GM13976 (cell line): ENCODE measurements at regions not wholly inside any gene's neighbourhood (a gene's known extent, or its start where the extent isn't known, plus 50 kb on each side); places are given as distances from the start of the nearest gene placed in this dataset.

Experiments
- DNase-seq: peaks from one replicate; pipeline ENCODE4 v3.0.0; 2012; ENCODE audit warnings: low spot score
- CTCF ChIP-seq: IDR thresholded peaks from 2 replicates; pipeline ENCODE4 v1.5.1; 2012; ENCODE audit warnings: borderline replicate concordance, mild to moderate bottlenecking; ENCODE audit not compliant: insufficient read depth; ENCODE audit errors: extremely low read depth, missing control alignments, control extremely low read depth
- in situ Hi-C: fragments of 300-500 bp; cut with MboI; formaldehyde crosslinking; loops from one replicate; pipeline ENCODE4 v1.12.0; 2022; ENCODE audit warnings: low sequenced_read_pairs, mixed read lengths, inconsistent platforms; ENCODE audit not compliant: unreplicated experiment

GRCh38 chr7:79968077-79968648 is 166.5 kb upstream of the GNAI1 start:
- DNase-seq = no peak
- in situ Hi-C loops = no loop called here

GRCh38 chr7:79965946-79966345 is 168.7 kb upstream of the GNAI1 start:
- in situ Hi-C loops = no loop called here
- DNase-seq = no peak

More at GRCh38 chr7:79968077-79968648, 166.5 kb upstream of the GNAI1 start:
- no peak for TF ChIP-seq CTCF

GRCh38 chr7:79964463-79964862 is 170.2 kb upstream of the GNAI1 start:
- TF ChIP-seq CTCF = no peak
- in situ Hi-C loops = no loop called here
- DNase-seq = no peak

More at GRCh38 chr7:79965946-79966345, 168.7 kb upstream of the GNAI1 start:
- TF ChIP-seq CTCF = no peak

DNA sequence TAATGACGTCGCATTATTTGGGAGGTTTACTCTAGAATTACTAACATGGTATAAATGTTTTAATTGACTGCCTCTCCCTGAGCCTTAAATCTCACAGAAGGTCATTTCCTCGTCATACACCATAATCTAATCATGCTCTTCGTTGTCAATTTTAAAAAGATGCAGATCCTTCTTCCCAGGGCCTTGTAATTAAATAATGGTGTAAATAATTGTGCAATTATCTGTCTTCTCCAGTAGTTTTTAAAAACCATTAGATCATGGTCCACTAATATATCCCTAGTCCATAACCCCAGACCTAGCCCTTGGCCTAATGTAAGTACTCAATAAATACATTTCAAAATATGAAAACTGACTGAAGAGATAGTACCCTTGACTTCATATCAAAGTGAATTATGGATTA is 181.5 kb upstream of the GNAI1 start:
- no peak for TF ChIP-seq CTCF
- no peak for DNase-seq
- in situ Hi-C loops = no loop called here

- in situ Hi-C loops = no loop called here
- TF ChIP-seq CTCF = no peak
- no peak for DNase-seq
Observed at GRCh38 chr7:79952399-79952798, 182.2 kb upstream of the GNAI1 start.

DNA sequence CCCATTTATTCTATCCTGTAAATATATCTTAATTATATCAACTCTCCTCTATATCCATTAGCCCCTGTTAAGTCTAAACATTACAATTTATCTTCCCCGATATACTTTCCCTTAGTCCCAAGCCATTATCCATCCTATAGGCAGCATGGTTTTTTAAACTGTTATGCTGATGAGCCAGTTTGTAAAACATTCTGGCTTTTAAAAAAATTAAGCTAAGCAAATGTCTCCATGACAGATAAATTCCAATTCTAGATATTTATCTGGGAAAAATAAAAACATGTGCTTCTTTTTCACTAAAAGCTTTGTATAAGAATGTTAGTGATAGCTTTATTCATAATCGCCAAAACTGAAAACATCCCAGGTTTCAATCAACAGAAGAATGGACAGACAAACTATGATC is 183.2 kb upstream of the GNAI1 start:
- no peak for DNase-seq
- in situ Hi-C loops = no loop called here
- TF ChIP-seq CTCF = no peak

- DNase-seq = no peak
- in situ Hi-C loops = no loop called here
- TF ChIP-seq CTCF = no peak
Observed at GRCh38 chr7:79949778-79950177, 184.9 kb upstream of the GNAI1 start.
